ENCODE measurements at regions not wholly inside any gene's neighbourhood (a gene's known extent, or its start where the extent isn't known, plus 50 kb on each side); places are given as distances from the start of the nearest gene placed in this dataset.

DNA sequence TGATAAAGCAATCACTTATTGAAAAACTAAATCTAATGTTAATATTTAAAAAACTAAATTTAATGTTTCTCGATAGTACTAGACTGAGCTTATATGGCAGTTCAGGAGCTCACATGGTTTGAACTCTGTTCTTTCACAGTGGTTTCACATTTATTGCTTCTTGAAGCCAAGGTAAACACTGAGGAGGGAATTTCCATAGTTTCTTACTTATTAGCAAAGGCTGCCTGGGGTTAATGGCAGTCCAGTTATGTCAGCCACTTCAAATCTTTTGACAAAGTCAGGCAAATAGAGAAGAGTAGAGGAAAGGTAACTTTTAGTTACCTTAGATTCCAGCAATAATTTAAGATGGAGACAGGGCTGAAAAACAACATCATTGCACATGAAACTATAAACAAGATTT lies 831.5 kb downstream of the ROBO2 start:
- Histone ChIP-seq H3K4me1 (peaks cover 0 to 8% (median 0%) of the 10 kb centered on the region in 3 donors), H3K9me3 (no peaks in the 10 kb centered on the region), H3K4me3 (no peak overlapping the region), H3K27me3 (no peaks in the 10 kb centered on the region), H3K36me3 (no peaks in the 10 kb centered on the region), H3K27ac (no peak overlapping the region)
- TF ChIP-seq, protein P1, sequence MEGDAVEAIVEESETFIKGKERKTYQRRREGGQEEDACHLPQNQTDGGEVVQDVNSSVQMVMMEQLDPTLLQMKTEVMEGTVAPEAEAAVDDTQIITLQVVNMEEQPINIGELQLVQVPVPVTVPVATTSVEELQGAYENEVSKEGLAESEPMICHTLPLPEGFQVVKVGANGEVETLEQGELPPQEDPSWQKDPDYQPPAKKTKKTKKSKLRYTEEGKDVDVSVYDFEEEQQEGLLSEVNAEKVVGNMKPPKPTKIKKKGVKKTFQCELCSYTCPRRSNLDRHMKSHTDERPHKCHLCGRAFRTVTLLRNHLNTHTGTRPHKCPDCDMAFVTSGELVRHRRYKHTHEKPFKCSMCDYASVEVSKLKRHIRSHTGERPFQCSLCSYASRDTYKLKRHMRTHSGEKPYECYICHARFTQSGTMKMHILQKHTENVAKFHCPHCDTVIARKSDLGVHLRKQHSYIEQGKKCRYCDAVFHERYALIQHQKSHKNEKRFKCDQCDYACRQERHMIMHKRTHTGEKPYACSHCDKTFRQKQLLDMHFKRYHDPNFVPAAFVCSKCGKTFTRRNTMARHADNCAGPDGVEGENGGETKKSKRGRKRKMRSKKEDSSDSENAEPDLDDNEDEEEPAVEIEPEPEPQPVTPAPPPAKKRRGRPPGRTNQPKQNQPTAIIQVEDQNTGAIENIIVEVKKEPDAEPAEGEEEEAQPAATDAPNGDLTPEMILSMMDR (IDR thresholded peaks at IDR 0.05): no peak
- TF ChIP-seq POLR2A (IDR thresholded peaks at IDR 0.05): no peak
- intact Hi-C loops (cut with DNase I): no loop called here
- no peak for DNase-seq
- 81 to 98% methylated on average over 1 of the region's 1 CpG for WGBS, 2 donors

GRCh38 chr3:77873598-77873997 lies 833.7 kb downstream of the ROBO2 start:
- Histone ChIP-seq H3K4me1 (peaks cover 0 to 8% (median 0%) of the 10 kb centered on the region in 3 donors), H3K36me3 (no peaks in the 10 kb centered on the region), H3K27me3 (no peaks in the 10 kb centered on the region), H3K9me3 (no peaks in the 10 kb centered on the region), H3K27ac (no peak overlapping the region), H3K4me3 (no peak overlapping the region)
- DNase-seq: no peak
- intact Hi-C loops (cut with DNase I): no loop called here
- TF ChIP-seq, protein P1 (IDR thresholded peaks at IDR 0.05): no peak
- no peak for TF ChIP-seq POLR2A (IDR thresholded peaks at IDR 0.05)
- WGBS, 2 donors: 66 to 88% methylated on average over 4 of the region's 4 CpGs

- no peaks in the 10 kb centered on the region for H3K4me1 ChIP-seq
- H3K36me3 ChIP-seq: no peaks in the 10 kb centered on the region
- no peaks in the 10 kb centered on the region for H3K27me3 ChIP-seq
- TF ChIP-seq, protein P1 (IDR thresholded peaks at IDR 0.05): no peak
- no peak for TF ChIP-seq POLR2A (IDR thresholded peaks at IDR 0.05)
- no peak overlapping the region for H3K4me3 ChIP-seq
- H3K9me3 ChIP-seq: no peaks in the 10 kb centered on the region
- 59 to 78% methylated on average over 3 of the region's 3 CpGs for WGBS, 2 donors
- no peak for DNase-seq
- intact Hi-C loops (cut with DNase I): no loop called here
- H3K27ac ChIP-seq: no peak overlapping the region
Measured at GRCh38 chr3:77885381-77885780, 845.5 kb downstream of the ROBO2 start.

- Histone ChIP-seq H3K4me3 (no peak overlapping the region), H3K27me3 (no peaks in the 10 kb centered on the region), H3K27ac (no peak overlapping the region), H3K36me3 (no peaks in the 10 kb centered on the region), H3K9me3 (no peaks in the 10 kb centered on the region), H3K4me1 (no peaks in the 10 kb centered on the region)
- DNase-seq: no peak
- no peak for TF ChIP-seq POLR2A (IDR thresholded peaks at IDR 0.05)
- TF ChIP-seq, protein P1 (IDR thresholded peaks at IDR 0.05): no peak
- WGBS, 2 donors: 32 to 46% methylated on average over 3 of the region's 3 CpGs
- intact Hi-C loops (cut with DNase I): no loop called here
Measured at GRCh38 chr3:77887611-77888010, 847.7 kb downstream of the ROBO2 start.

DNA sequence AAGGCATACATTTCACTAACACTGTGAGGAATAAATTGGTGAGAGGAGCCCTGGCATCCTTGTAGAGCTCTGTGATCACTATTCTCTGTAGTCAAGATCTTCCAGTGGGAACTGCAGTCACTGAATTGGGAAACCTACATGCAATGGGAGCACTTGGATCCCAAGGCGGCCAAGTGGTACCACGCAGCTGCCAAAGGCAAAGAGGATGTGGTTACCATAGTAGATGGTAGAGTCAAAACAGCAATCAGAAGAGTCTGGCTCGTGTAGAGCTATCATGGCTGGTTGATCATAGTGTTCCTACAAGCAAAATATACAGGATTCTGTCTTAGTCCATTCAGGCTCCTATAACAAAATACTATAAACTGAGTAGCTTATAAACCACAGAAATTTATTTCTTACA lies 849.7 kb downstream of the ROBO2 start:
- TF ChIP-seq, protein P1 (IDR thresholded peaks at IDR 0.05): no peak
- no peak for TF ChIP-seq POLR2A (IDR thresholded peaks at IDR 0.05)
- intact Hi-C loops (cut with DNase I): no loop called here
- 83 to 90% methylated on average over 3 of the region's 3 CpGs for WGBS, 2 donors
- no peak for DNase-seq
- H3K4me3 ChIP-seq: no peak overlapping the region
- no peaks in the 10 kb centered on the region for H3K4me1 ChIP-seq
- H3K9me3 ChIP-seq: no peaks in the 10 kb centered on the region
- no peak overlapping the region for H3K27ac ChIP-seq
- no peaks in the 10 kb centered on the region for H3K36me3 ChIP-seq
- H3K27me3 ChIP-seq: no peaks in the 10 kb centered on the region

Data from esophagus squamous epithelium (tissue), 5 donors.